CD14-positive monocyte (primary cell): ENCODE measurements at regions not wholly inside any gene's neighbourhood (a gene's known extent, or its start where the extent isn't known, plus 50 kb on each side); places are given as distances from the start of the nearest gene placed in this dataset.

Experiments used
- DNase-seq, 3 donors: peaks; one replicate each; pipeline ENCODE4 v3.0.0-alpha.2; 2011 to 2022
- H2AFZ ChIP-seq: 2 replicates; pipeline ENCODE4 v1.6.0; 2012; ENCODE audit warnings: mild to moderate bottlenecking, low read depth, low read length, inconsistent platforms; ENCODE audit not compliant: insufficient read depth, poor library complexity, severe bottlenecking
- H3K27ac ChIP-seq, 2 donors: 1 replicate in 1 of 2; 2 replicates in 1 of 2; pipeline ENCODE4 v1.5.1; 2012 to 2013; ENCODE audit warnings: low read length in 2 of 2, control low read depth in 1 of 2, inconsistent platforms in 1 of 2, low read depth in 1 of 2, mild to moderate bottlenecking in 1 of 2
- H3K27me3 ChIP-seq, 2 donors: one replicate each; pipeline versions ENCODE4 v1.6.0 to v1.6.1; 2011 to 2013; ENCODE audit warnings: low read length in 2 of 2; ENCODE audit not compliant: control insufficient read depth in 2 of 2, insufficient read depth in 2 of 2
- H3K36me3 ChIP-seq, 2 donors: replicated peaks in 1 of 2; 1 replicate in 1 of 2; 2 replicates in 1 of 2; pipeline versions ENCODE4 v1.5.1 to v1.6.1; 2012 to 2013; ENCODE audit warnings: low read length in 2 of 2, control low read depth in 1 of 2, inconsistent platforms in 1 of 2, mild to moderate bottlenecking in 1 of 2; ENCODE audit not compliant: insufficient read depth in 2 of 2, control insufficient read depth in 1 of 2
- H3K4me1 ChIP-seq, 2 donors: 1 replicate in 1 of 2; 2 replicates in 1 of 2; pipeline versions ENCODE4 v1.5.1 to v1.6.1; 2012 to 2013; ENCODE audit warnings: low read length in 2 of 2, control low read depth in 1 of 2, inconsistent platforms in 1 of 2, mild to moderate bottlenecking in 1 of 2, moderate library complexity in 1 of 2; ENCODE audit not compliant: insufficient read depth in 2 of 2, control insufficient read depth in 1 of 2
- H3K4me2 ChIP-seq: replicated peaks from 2 replicates; pipeline ENCODE3; 2012; ENCODE audit warnings: low read length, moderate library complexity, mild to moderate bottlenecking; ENCODE audit not compliant: poor library complexity, severe bottlenecking; ENCODE audit errors: extremely low read depth
- H3K4me3 ChIP-seq, 3 experiments: fragments of 200-600 bp in 1 of 3; sonication (generic) in 1 of 3; replicated peaks in 1 of 3; 1 replicate in 2 of 3; 2 replicates in 1 of 3; pipeline ENCODE4 v1.5.1; 2011 to 2013; ENCODE audit warnings: low read length in 3 of 3, mild to moderate bottlenecking in 3 of 3, control low read depth in 2 of 3, low read depth in 2 of 3, inconsistent platforms in 1 of 3, moderate library complexity in 1 of 3
- H3K79me2 ChIP-seq: 2 replicates; pipeline ENCODE4 v1.6.0; 2012; ENCODE audit warnings: mild to moderate bottlenecking, control low read depth, inconsistent platforms, low read length, moderate library complexity; ENCODE audit not compliant: insufficient read depth
- H3K9ac ChIP-seq: 2 replicates; pipeline ENCODE4 v1.6.0; 2017; ENCODE audit warnings: low read length, mild to moderate bottlenecking; ENCODE audit not compliant: insufficient read depth, poor library complexity, severe bottlenecking
- H3K9me3 ChIP-seq, 2 donors: replicated peaks in 1 of 2; 1 replicate in 1 of 2; 2 replicates in 1 of 2; pipeline versions ENCODE4 v1.5.1 to v1.6.1; 2012 to 2013; ENCODE audit warnings: low read length in 2 of 2, control low read depth in 1 of 2; ENCODE audit not compliant: control insufficient read depth in 1 of 2, insufficient read depth in 1 of 2
- H4K20me1 ChIP-seq: 2 replicates; pipeline ENCODE4 v1.6.0; 2012; ENCODE audit warnings: mild to moderate bottlenecking, low read length, control low read depth, moderate library complexity; ENCODE audit not compliant: insufficient read depth
- H3K27ac Mint-ChIP-seq, 7 donors: one replicate each; pipeline ENCODE4 v1.8.0; 2020; ENCODE audit warnings: mild to moderate bottlenecking in 7 of 7, mixed read lengths in 7 of 7, moderate library complexity in 6 of 7, inconsistent platforms in 2 of 7
- H3K27me3 Mint-ChIP-seq, 3 donors: one replicate each; pipeline ENCODE4 v1.8.0; 2021 to 2022; ENCODE audit warnings: low read depth in 3 of 3, mild to moderate bottlenecking in 3 of 3, mixed read lengths in 3 of 3, moderate library complexity in 3 of 3, inconsistent platforms in 1 of 3
- H3K36me3 Mint-ChIP-seq, 2 donors: one replicate each; pipeline ENCODE4 v1.8.0; 2020; ENCODE audit warnings: mixed read lengths in 2 of 2, inconsistent platforms in 1 of 2, mild to moderate bottlenecking in 1 of 2
- H3K4me1 Mint-ChIP-seq: one replicate; pipeline ENCODE4 v1.8.0; 2020; ENCODE audit warnings: mild to moderate bottlenecking, mixed read lengths
- H3K4me3 Mint-ChIP-seq, 2 donors: one replicate each; pipeline ENCODE4 v1.8.0; 2020; ENCODE audit warnings: mild to moderate bottlenecking in 2 of 2, mixed read lengths in 2 of 2, moderate library complexity in 1 of 2
- H3K9me3 Mint-ChIP-seq, 7 donors: one replicate each; pipeline ENCODE4 v1.8.0; 2020 to 2022; ENCODE audit warnings: mixed read lengths in 7 of 7, mild to moderate bottlenecking in 6 of 7, moderate library complexity in 6 of 7, inconsistent platforms in 2 of 7
- WGBS: methylation state at CpG from one replicate; pipeline ENCODE4 v1.1.5; 2013; ENCODE audit warnings: missing lambda C conversion rate; ENCODE audit not compliant: insufficient coverage; 5-methylcytosine and 5-hydroxymethylcytosine counted together
- intact Hi-C, 2 donors: fragments of 100-400 bp; cut with micrococcal nuclease; formaldehyde crosslinking; loops; one replicate each; pipeline versions ENCODE4 v1.15.0 to v1.15.1; 2023
- TF ChIP-seq, protein P1 (sequence below): fragments of 200-600 bp; IDR thresholded peaks from one replicate; pipeline ENCODE4 v1.8.0; 2022; ENCODE audit warnings: antibody characterized with exemption, mild to moderate bottlenecking

DNA sequence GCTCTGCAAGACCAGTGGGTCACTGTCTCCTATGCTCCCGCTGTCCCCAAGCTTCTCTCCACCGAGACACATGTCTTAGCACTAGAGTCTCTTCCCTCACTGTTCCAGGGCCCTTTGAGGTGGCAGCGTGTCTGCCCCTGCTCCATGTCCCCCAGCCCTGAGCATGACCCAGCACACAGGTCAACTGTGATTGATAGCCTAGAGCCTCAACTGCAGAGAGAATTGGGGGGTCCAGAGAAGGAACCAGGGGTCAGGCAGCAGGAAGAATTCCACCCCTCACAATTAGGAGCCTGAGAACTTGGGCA lies 54.6 kb upstream of the ODC1 start:
- H3K9ac ChIP-seq = no peak overlapping the region
- Mint-ChIP-seq H3K27me3 (peaks cover 8 to 11% (median 9%) of the 10 kb centered on the region in 3 donors), H3K4me3 (no peak overlapping the region), H3K4me1 (peaks cover 3% of the 10 kb centered on the region), H3K9me3 (peaks cover 0 to 2% (median 0%) of the 10 kb centered on the region in 7 donors), H3K36me3 (no peaks in the 10 kb centered on the region), H3K27ac (no peak overlapping the region)
- H3K4me3 ChIP-seq = no peak overlapping the region
- no peaks in the 10 kb centered on the region for H4K20me1 ChIP-seq
- H3K27me3 ChIP-seq = peaks cover 0 to 6% of the 10 kb centered on the region in 2 donors
- WGBS = 100% methylated on average over 1 of the region's 3 CpGs
- H3K4me2 ChIP-seq = no peak overlapping the region
- intact Hi-C loops = no loop called here
- no peak for DNase-seq
- no peak overlapping the region for H2AFZ ChIP-seq
- H3K79me2 ChIP-seq = no peaks in the 10 kb centered on the region
- H3K4me1 ChIP-seq = no peaks in the 10 kb centered on the region
- H3K9me3 ChIP-seq = no peaks in the 10 kb centered on the region
- H3K27ac ChIP-seq = no peak overlapping the region
- TF ChIP-seq, protein P1, sequence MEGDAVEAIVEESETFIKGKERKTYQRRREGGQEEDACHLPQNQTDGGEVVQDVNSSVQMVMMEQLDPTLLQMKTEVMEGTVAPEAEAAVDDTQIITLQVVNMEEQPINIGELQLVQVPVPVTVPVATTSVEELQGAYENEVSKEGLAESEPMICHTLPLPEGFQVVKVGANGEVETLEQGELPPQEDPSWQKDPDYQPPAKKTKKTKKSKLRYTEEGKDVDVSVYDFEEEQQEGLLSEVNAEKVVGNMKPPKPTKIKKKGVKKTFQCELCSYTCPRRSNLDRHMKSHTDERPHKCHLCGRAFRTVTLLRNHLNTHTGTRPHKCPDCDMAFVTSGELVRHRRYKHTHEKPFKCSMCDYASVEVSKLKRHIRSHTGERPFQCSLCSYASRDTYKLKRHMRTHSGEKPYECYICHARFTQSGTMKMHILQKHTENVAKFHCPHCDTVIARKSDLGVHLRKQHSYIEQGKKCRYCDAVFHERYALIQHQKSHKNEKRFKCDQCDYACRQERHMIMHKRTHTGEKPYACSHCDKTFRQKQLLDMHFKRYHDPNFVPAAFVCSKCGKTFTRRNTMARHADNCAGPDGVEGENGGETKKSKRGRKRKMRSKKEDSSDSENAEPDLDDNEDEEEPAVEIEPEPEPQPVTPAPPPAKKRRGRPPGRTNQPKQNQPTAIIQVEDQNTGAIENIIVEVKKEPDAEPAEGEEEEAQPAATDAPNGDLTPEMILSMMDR = no peak
- H3K36me3 ChIP-seq = no peaks in the 10 kb centered on the region

DNA sequence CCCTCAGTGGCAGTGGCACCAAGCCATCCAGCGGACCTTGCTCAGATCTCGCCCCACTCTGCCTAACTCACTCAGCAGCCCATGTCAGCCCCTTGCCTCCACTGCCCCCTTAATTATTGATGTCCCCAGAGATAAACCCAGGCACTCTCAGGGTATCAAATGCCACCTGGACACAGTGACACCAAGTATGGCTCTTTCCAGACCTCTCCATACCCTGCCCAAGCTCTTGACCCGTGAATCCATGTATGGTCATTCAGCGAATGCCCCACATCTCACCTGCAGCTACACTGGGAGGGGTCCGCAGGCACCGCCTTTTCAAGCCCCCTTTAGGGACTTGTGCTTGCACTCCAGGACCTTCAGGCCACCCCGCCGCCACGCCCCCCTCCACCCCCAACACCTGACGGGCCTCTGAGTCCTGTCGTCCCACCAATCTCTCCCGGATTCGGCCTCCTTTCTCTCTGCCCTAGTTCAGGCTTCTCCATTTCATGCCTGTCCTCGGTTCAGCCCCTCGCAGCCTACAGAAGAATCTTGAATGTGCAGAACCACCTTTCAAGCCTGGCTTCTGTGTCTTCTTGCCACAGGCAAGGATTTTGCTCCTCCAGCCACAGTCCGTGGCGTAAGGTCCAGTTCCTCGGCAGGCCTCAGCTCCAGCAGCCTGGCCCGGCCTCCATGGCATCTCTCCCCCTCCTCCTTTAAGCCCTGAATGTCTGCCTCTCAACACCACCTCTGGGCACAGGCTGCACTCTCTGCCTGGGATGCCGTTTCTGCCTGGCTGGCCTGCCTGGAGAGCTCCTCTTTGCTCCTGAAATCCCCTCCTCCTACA lies 54.1 kb upstream of the ODC1 start:
- peak overlapping the region in 1 of 2 donors; percentile 26 for H3K4me3 Mint-ChIP-seq
- Histone ChIP-seq H3K4me2 (no peak overlapping the region), H3K4me1 (no peaks in the 10 kb centered on the region), H3K36me3 (no peaks in the 10 kb centered on the region), H4K20me1 (no peaks in the 10 kb centered on the region), H3K27ac (no peak overlapping the region), H3K27me3 (peaks cover 0 to 6% of the 10 kb centered on the region in 2 donors), H3K9ac (no peak overlapping the region), H3K79me2 (no peaks in the 10 kb centered on the region), H2AFZ (no peak overlapping the region), H3K4me3 (no peak overlapping the region), H3K9me3 (no peaks in the 10 kb centered on the region)
- H3K36me3 Mint-ChIP-seq = no peaks in the 10 kb centered on the region
- H3K27ac Mint-ChIP-seq = no peak overlapping the region
- H3K9me3 Mint-ChIP-seq = peaks cover 0 to 2% (median 0%) of the 10 kb centered on the region in 7 donors
- TF ChIP-seq, protein P1 = no peak
- DNase-seq = no peak
- peaks cover 3% of the 10 kb centered on the region for H3K4me1 Mint-ChIP-seq
- intact Hi-C loops = no loop called here
- peaks cover 9 to 10% (median 9%) of the 10 kb centered on the region in 3 donors for H3K27me3 Mint-ChIP-seq
- 96% methylated on average over 17 of the region's 20 CpGs for WGBS
